GM21528 (cell line): ENCODE measurements at regions not wholly inside any gene's neighbourhood (a gene's known extent, or its start where the extent isn't known, plus 50 kb on each side); places are given as distances from the start of the nearest gene placed in this dataset.

ENCODE experiments used
- ATAC-seq: cut with Tn5 transposase; IDR thresholded peaks from one replicate; pipeline ENCODE4 v1.9.1; 2021; ENCODE audit warnings: mild to moderate bottlenecking, moderate library complexity; ENCODE audit not compliant: unreplicated experiment, low FRiP score

- ATAC-seq: no peak
Measured at GRCh38 chr6:45794465-45794864, 221.2 kb downstream of the CLIC5 start.

GRCh38 chr6:45791211-45792168 is 224.2 kb downstream of the CLIC5 start:
- ATAC-seq: no peak

GRCh38 chr6:45789238-45789637 is 226.4 kb downstream of the CLIC5 start:
- no peak for ATAC-seq

- no peak for ATAC-seq
Measured at GRCh38 chr6:45787384-45787783, 228.3 kb downstream of the CLIC5 start.

- ATAC-seq: no peak
Measured at GRCh38 chr6:45786355-45786781, 229.3 kb downstream of the CLIC5 start.

- ATAC-seq: no peak
Measured at GRCh38 chr6:45784250-45784649, 231.4 kb downstream of the CLIC5 start.

- no peak for ATAC-seq
Measured at GRCh38 chr6:45783716-45784115, 231.9 kb downstream of the CLIC5 start.

GRCh38 chr6:45781890-45782289 is 233.8 kb downstream of the CLIC5 start:
- no peak for ATAC-seq

- no peak for ATAC-seq
Measured at GRCh38 chr6:45780523-45780922, 235.1 kb downstream of the CLIC5 start.

GRCh38 chr6:45775026-45775697 is 240.5 kb downstream of the CLIC5 start:
- ATAC-seq: no peak

- ATAC-seq: no peak
Measured at GRCh38 chr6:45773906-45774305, 241.8 kb downstream of the CLIC5 start.

GRCh38 chr6:45772886-45773495 is 242.7 kb downstream of the CLIC5 start:
- no peak for ATAC-seq

- ATAC-seq: no peak
Measured at GRCh38 chr6:45772051-45772450, 243.6 kb downstream of the CLIC5 start.

- no peak for ATAC-seq
Measured at GRCh38 chr6:45763281-45763680, 252.4 kb downstream of the CLIC5 start.

- no peak for ATAC-seq
Measured at GRCh38 chr6:45759472-45759810, 256.2 kb downstream of the CLIC5 start.

- ATAC-seq: no peak
Measured at GRCh38 chr6:45758787-45759471, 256.7 kb downstream of the CLIC5 start.

GRCh38 chr6:45757443-45758130 is 258.1 kb downstream of the CLIC5 start:
- ATAC-seq: no peak

- ATAC-seq: no peak
Measured at GRCh38 chr6:45756606-45757005, 259.1 kb downstream of the CLIC5 start.

- no peak for ATAC-seq
Measured at GRCh38 chr6:45754432-45754831, 261.2 kb downstream of the CLIC5 start.

GRCh38 chr6:45746046-45746445 is 269.6 kb downstream of the CLIC5 start:
- no peak for ATAC-seq
